Ascending aorta (tissue), 2 donors: ENCODE measurements at regions not wholly inside any gene's neighbourhood (a gene's known extent, or its start where the extent isn't known, plus 50 kb on each side); places are given as distances from the start of the nearest gene placed in this dataset.
A peak's percentile ranks its signal among the peaks of the same experiment; 100 is the strongest.

Experiments
- DNase-seq, 2 donors: peaks; one replicate each; pipeline ENCODE4 v3.0.0-alpha.2; 2019; ENCODE audit warnings: low spot score in 2 of 2
- H3K27ac ChIP-seq, 2 donors: fragments of 200-600 bp; sonication (generic); one replicate each; pipeline ENCODE4 v1.5.1; 2016 to 2017; ENCODE audit warnings: mild to moderate bottlenecking in 1 of 2
- H3K27me3 ChIP-seq: fragments of 200-600 bp; sonication (generic); one replicate; pipeline ENCODE4 v1.5.1; 2017
- H3K36me3 ChIP-seq, 2 donors: fragments of 200-600 bp; sonication (generic); one replicate each; pipeline ENCODE4 v1.5.1; 2016
- H3K4me1 ChIP-seq, 2 donors: fragments of 200-600 bp; sonication (generic); one replicate each; pipeline ENCODE4 v1.5.1; 2016 to 2017; ENCODE audit warnings: mild to moderate bottlenecking in 1 of 2
- H3K4me3 ChIP-seq, 2 donors: fragments of 200-600 bp; sonication (generic); one replicate each; pipeline ENCODE4 v1.5.1; 2016 to 2017; ENCODE audit warnings: mild to moderate bottlenecking in 1 of 2
- H3K9me3 ChIP-seq, 2 donors: fragments of 200-600 bp; sonication (generic); one replicate each; pipeline ENCODE4 v1.5.1; 2016
- CTCF ChIP-seq, 3 experiments: fragments of 200-600 bp in 2 of 3; fragments of 450-650 bp in 1 of 3; sonication (generic) in 2 of 3; IDR thresholded peaks; one replicate each; pipeline ENCODE4 v1.5.1; 2016 to 2019; ENCODE audit warnings: antibody characterized with exemption in 3 of 3, mild to moderate bottlenecking in 1 of 3, moderate library complexity in 1 of 3
- intact Hi-C: fragments of 100-400 bp; cut with DNase I; formaldehyde crosslinking; loops from one replicate; pipeline ENCODE4 v1.15.1; 2023

GRCh38 chr9:105114964-105115728 is 129.3 kb upstream of the SLC44A1 start:
- intact Hi-C loops: loop anchor here (10.0 kb wide), 1 partner anchor 80 kb away; no protein-coding TSS in a partner anchor
- peak; percentile 35 to 74 for DNase-seq
- no peaks in the 10 kb centered on the region for H3K4me1 ChIP-seq

GRCh38 chr9:105116052-105116868 is 128.2 kb upstream of the SLC44A1 start:
- H3K9me3 ChIP-seq: no peaks in the 10 kb centered on the region
- no peak for DNase-seq
- TF ChIP-seq CTCF (IDR thresholded peaks at IDR 0.05): no peak
- no peaks in the 10 kb centered on the region for H3K36me3 ChIP-seq
- no peaks in the 10 kb centered on the region for H3K4me1 ChIP-seq
- no peak overlapping the region for H3K27ac ChIP-seq
- H3K4me3 ChIP-seq: no peak overlapping the region
- intact Hi-C loops: loop anchor here (10.0 kb wide), 1 partner anchor 81 kb away; no protein-coding TSS in a partner anchor
- H3K27me3 ChIP-seq: no peaks in the 10 kb centered on the region

More at GRCh38 chr9:105114964-105115728, 129.3 kb upstream of the SLC44A1 start:
- no peak for TF ChIP-seq CTCF (IDR thresholded peaks at IDR 0.05)
- Histone ChIP-seq H3K27ac (no peak overlapping the region), H3K27me3 (no peaks in the 10 kb centered on the region), H3K4me3 (no peak overlapping the region), H3K9me3 (no peaks in the 10 kb centered on the region), H3K36me3 (no peaks in the 10 kb centered on the region)

GRCh38 chr9:105117234-105117633 is 127.2 kb upstream of the SLC44A1 start:
- no peak for TF ChIP-seq CTCF (IDR thresholded peaks at IDR 0.05)
- Histone ChIP-seq H3K9me3 (no peaks in the 10 kb centered on the region), H3K4me1 (no peaks in the 10 kb centered on the region), H3K27me3 (no peaks in the 10 kb centered on the region), H3K36me3 (no peaks in the 10 kb centered on the region), H3K4me3 (no peak overlapping the region), H3K27ac (no peak overlapping the region)
- DNase-seq: no peak
- intact Hi-C loops: loop anchor here (10.0 kb wide), 1 partner anchor 82 kb away; no protein-coding TSS in a partner anchor

GRCh38 chr9:105118636-105119035 is 125.8 kb upstream of the SLC44A1 start:
- no peak overlapping the region for H3K27ac ChIP-seq
- no peaks in the 10 kb centered on the region for H3K27me3 ChIP-seq
- H3K9me3 ChIP-seq: no peaks in the 10 kb centered on the region
- no peaks in the 10 kb centered on the region for H3K4me1 ChIP-seq
- intact Hi-C loops: loop anchor here (10.0 kb wide), 1 partner anchor 84 kb away; no protein-coding TSS in a partner anchor
- H3K36me3 ChIP-seq: no peaks in the 10 kb centered on the region
- no peak overlapping the region for H3K4me3 ChIP-seq
- TF ChIP-seq CTCF (IDR thresholded peaks at IDR 0.05): no peak
- no peak for DNase-seq

- H3K9me3 ChIP-seq: no peaks in the 10 kb centered on the region
- no peak for TF ChIP-seq CTCF (IDR thresholded peaks at IDR 0.05)
- intact Hi-C loops: loop anchor here (10.0 kb wide), 1 partner anchor 84 kb away; no protein-coding TSS in a partner anchor
Observed at GRCh38 chr9:105119156-105119555, 125.3 kb upstream of the SLC44A1 start.

More at GRCh38 chr9:105119156-105119555, 125.3 kb upstream of the SLC44A1 start:
- no peaks in the 10 kb centered on the region for H3K27me3 ChIP-seq
- no peaks in the 10 kb centered on the region for H3K4me1 ChIP-seq
- DNase-seq: no peak
- no peaks in the 10 kb centered on the region for H3K36me3 ChIP-seq
- H3K4me3 ChIP-seq: no peak overlapping the region
- no peak overlapping the region for H3K27ac ChIP-seq
